GM19455 (cell line): ENCODE measurements at regions not wholly inside any gene's neighbourhood (a gene's known extent, or its start where the extent isn't known, plus 50 kb on each side); places are given as distances from the start of the nearest gene placed in this dataset.

Experiments
- ATAC-seq: cut with Tn5 transposase; IDR thresholded peaks from one replicate; pipeline ENCODE4 v1.9.1; 2021; ENCODE audit not compliant: unreplicated experiment

DNA sequence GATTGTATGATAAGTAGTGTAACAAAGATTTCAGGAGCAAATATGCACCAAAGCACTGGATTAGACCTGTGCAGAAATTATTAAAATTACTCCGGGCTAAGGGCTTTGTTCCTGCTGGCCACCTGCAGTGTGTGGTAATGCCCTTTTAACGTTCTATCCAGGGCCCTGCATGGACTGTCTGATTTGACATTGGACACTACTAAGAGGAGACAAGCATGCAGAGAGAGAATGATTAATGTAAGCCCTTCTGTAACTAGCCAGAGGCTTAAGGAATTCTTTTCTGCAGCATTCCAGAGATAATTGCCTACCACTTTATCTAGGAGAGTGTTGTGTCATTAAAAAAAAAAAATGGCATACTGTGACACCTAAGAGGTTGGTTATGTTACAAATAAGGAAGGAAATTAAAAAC is 117.0 kb downstream of the PCDH7 start:
- no peak for ATAC-seq

DNA sequence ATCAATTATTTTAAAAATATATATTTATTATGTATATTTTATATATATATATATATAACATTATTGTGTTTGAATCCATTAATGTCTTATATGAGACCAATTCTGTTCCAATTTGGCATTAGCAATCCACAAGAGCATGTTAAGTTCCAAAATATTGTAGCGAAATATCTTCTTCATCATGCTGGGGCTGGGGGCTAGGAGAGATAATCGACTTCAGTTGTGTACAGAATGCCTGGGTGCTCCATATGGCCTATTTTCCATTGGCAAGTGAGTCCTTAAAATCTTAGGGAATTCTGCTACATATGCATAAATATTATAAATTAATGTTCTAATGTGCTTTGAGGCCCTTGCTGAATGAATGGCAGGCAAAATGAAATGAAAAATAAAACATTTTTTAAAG is 117.7 kb downstream of the PCDH7 start:
- ATAC-seq: no peak

DNA sequence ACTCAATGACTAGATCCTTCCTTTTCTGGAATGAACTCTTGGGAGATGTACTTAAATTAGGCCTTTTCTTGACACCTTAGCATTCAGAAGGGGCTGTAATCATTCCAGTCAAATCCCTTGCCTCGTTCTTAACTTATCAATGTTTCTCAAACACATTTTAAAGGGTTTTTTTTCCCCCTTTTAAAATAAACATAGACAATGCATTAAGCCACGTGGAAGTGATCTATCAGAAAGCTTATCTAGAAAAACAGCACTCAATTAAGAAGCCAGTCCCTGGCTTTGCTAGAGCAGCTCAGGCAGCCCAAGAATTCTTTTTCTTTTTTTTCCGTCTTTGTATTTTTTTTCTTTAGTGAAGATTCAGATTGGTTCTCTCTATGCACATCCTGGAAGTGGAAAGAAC is 118.2 kb downstream of the PCDH7 start:
- no peak for ATAC-seq

DNA sequence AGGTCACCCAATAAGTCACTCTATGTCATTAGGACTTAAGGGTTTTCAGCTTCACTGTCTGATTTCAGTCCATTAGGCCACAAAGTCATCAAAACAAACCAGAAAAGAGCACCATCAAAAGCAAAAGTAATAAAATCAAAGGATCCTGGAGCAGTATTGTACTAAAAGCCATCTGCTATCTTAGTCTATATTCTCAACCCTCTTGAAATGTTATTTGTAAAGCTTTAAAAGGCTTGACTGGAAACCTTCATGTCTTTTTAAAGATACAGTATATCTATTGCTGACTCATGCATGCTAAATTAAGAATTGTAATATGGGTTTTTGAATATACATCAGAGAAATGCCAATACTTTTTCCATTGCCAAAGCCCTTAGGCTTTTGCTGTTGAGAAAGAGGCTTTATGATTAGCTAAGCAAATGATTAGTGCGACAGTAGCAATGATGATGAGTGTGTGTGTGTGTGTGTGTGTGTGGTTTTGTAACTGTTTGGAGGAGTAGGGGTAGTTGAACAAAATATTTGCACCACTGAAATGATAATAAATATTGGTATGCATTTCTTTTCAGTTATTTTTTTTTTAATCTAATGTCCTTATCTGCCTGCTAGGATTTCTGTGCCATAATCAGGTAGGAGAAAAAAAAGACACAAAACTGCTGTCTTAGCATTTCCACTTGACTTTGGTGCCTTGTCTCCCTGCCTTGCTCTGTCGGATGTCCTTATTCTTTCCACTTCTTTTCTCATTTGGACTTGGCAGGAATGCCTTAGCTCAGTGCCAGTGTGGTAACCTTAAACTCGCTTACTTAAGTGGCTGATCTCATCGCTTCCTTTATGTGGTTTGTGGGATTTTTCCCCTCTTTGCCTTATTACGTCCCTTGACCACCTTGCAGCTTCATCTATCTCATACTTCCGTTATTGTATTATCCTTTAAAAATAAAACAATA is 119.7 kb downstream of the PCDH7 start:
- ATAC-seq: no peak

DNA sequence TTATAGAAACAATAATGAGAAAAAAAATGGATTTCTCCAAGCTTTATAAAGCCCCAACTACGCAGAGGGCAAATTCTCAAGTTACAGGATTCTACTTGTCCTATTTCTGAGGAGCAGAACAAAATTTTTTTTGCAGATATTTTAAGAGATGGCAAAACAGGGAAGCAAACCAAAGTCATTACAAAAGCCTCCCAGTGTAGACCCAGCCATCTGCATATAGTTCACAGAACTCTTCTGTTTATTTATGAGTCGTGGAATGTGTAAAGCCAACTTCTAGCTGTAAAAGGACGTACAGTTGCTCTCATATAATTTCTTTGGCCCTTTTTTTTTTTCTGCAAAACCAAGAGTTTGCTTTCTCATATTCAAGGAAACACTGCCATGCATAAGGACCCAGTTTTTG is 120.4 kb downstream of the PCDH7 start:
- no peak for ATAC-seq

DNA sequence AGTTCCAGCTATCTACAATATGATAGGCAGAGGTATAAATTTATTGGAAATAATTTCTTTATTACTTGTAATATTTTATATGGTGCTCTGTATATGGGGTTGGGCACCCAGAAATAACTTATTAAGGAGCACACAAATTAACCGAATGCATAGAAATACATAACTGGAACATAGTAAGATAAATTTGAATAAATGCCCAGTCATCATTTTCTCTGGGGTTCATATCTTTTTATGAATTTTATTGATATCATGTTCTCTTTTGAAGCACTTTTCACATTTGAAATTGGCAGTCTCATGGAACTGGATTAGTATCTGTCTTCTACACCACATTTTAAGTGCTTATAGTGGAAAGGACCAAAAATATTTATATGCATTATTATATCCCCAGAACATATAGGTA is 122.0 kb downstream of the PCDH7 start:
- no peak for ATAC-seq

DNA sequence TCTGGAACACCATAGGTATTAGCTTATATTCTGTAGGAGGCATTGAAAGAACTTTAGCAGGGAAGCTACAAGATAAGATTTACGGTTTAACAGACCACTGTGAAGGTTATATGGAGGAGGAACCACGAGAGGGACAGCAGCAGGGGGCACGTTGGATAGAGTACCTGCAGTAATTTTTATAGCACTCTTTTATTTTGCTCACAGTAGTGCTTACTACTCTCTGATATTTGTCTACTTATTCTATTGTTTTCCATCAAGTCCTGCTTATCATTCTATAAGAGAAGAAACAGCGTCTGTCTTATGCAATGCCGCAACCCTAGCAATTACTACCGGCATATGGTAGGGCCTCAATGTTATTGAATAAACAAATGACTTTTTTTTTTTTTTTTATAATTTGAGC is 122.5 kb downstream of the PCDH7 start:
- no peak for ATAC-seq

DNA sequence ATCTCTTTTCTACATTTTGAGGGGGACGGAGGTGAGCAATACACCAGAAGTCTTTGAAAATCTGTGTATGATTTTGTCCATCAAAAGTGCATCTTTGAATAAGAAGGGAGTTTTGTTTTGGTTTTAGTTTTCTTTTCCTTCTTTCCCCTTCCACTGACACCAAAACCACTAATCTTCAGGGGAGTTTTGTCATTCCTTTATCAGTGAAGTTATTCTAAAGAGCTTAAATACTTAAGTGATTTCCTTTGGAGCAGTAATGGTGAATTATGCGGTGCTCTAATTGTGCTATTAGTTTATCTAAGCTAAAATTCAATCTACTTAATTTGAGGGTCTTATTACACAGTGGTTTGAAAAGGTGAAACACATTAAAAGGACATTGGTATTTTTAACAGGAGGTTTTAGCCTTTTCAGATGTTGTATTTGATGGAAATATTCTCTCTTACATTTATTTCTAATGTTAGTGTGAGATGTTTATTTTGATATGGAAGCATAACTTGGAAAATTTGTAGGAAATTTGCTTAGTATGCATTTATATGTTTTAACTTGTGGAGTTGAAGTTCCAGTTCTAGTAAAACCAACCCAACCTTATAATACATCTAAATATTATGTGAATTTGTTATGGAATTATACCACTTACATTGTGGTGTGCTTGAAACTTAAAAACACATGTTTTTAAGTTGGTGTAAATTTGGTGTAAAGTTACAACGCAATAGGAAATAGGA is 124.9 kb downstream of the PCDH7 start:
- no peak for ATAC-seq

DNA sequence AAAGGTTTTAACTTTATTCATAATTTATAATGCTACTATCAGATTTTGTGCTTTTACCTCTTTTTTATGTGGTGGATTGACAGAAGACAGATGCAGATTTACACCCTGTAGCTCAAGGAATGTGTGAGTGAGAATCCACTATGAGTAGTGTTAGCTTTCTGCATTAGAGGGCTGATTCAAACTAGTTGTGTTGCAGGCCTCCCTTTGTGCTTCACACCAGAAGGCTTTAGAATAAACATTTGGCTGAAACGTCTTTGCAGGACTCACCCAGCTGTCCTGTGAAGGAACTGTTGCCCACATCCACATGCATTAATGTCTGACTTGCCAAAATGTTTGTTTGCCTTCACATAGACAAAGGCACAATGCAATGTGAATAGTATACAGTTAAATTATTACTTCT is 127.0 kb downstream of the PCDH7 start:
- ATAC-seq: no peak

DNA sequence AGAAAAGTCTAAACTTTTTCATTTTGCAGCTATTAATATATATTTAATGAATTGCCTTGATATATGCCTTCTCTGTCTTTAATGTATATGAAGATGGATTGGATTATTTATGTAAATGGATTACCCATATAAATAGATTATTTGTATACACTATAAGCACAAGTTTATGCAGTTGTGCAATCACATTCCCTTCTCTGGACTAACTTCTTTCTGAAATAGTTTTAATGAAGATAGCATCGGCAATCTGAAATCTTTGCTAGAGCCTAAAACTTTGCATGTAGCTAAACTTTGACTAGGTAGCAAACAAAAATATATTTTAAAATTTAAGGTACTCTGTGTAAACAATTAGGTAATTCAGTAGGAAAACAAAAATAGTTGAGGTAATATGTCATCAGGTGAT is 127.8 kb downstream of the PCDH7 start:
- no peak for ATAC-seq

DNA sequence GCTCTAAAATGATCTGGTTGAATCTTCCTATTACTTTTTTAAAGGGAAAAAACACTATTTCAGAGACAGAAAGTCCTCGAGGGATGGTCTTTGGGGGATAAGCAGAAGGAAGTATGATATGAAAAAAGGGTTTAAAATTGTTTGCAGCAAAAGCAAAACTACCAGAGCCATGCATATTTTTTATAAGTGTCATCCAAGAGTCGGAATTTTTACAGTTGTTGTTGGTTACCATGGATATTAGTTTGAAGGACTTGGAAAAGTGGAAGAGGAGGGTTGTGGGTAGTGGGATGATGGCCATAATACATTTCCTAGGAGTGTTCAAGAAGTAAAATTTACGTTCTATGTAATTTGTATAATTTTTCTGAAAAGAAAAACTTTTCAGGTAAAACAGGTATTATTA is 134.4 kb downstream of the PCDH7 start:
- no peak for ATAC-seq

DNA sequence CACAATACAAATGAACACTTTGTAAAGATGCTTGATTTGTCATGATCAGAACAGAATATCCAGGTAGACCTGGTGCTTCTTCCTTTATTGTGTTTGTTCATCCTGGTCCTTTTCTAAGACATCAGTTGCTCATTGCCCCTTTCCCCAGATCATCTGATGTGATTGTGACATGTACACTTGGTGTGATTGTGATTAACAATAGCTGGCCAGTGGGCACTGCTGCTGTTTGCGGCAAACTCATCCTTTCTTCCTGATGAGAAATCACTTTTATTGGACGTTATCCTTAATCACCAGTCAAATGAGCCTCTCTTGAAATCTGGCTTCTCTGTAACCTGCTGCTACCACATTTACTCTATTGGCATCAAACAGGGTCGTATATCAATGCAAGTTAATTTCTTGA is 135.1 kb downstream of the PCDH7 start:
- ATAC-seq: no peak

DNA sequence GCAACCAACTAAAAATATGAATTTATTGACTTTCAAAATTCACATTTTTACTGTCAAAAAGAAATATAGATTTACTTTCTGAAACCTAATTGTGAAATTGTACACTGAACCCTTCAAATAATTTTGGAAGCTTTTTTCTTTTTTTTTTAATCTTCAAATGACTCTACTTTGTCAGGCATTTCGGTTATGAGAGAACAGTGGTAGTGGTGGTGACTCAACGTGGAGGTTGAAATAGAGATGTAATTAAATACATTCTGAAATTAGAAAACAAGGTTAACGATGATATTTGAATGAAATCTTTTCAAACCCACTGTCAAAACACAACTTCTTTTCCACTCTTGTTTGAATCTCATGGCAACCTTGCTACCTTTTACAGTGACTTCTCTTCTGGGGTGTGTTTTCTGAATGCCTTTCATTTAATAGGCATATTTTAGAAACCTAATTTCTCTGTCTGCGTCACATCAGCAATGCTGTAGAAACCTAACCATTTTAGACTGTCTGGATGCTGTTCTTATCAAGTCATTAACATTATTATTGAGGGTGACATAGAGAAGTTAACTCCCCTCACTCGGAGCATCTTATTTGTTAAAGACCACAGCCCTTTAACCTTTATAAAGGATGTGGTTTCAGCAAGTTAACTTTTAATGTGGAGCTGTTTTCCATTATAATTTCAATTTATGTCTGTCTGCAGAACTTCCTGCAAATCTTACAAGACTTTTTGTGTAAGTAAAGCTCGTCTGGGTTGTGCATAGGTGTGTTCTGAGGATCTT is 136.8 kb downstream of the PCDH7 start:
- ATAC-seq: no peak

DNA sequence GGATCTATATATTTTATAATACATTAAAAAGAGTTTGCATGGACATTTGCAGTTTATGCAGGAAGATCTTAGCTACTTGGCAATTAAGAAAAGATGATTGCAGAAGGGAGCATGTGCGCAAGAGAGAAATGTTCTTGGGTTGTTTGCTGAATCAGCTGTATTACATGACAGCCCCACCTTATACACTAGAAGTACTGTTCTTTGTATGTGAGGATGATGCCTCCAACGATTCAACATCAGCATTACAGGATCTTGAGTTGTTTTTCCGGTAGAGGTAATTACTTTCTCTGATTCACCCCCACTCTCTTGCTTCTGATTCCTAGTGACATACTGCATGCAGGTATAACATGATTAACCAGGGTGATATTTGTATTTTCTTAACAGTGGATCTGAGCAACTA is 140.8 kb downstream of the PCDH7 start:
- ATAC-seq: no peak

DNA sequence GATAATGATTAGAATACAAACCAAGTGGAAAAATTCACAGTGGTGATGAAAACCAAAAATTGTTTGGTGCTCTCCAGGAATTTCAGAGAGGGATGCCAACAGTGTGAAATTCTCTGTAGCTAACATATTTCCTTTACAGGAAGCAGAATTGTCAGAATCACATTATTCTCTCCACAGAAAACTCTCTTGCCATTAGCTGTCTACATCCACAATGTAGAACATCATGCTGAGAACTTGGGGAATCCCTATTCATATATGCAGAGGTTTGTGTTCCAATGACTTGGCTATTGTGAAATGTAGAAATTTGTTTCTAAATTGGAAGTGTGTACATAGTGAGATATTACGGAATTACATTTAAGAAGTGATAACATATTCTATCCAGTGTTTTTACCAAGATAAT is 142.0 kb downstream of the PCDH7 start:
- ATAC-seq: no peak

DNA sequence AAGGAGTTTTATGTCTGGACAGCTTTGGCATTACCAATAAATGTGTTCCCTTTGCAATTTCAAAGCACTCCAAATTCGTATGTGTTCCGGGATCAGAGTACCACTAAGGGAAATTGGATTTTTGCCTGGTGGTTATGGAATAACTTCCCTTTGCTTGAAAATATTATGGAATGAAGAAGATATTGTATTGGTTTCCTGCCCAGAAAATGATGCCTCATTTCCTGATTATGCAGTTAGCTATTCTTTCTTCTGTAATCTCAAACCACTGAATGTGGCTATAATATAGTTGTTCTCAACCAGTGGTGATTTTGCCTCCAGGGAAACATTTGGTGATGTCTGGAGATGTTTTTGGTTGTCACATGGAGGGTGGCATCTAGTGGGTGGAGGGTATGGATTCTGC is 142.9 kb downstream of the PCDH7 start:
- ATAC-seq: no peak

DNA sequence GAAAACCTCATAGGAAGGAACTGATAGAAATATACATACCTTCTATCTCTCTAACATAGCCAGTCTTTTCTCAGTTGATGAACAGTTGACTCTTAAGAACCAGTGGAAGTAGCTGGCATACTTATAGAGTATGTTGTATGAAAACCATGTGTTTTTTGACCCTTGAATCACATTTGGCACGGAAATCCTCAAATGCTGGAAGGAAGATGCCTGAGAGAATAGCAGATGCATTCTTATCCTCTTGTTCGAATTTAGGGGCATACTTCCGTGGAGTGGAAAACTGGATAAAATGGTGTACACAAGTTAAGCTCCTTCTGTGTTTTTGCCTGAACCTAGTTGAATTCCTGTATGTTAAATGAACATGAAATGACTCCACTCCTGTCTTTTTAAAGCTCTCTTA is 145.5 kb downstream of the PCDH7 start:
- ATAC-seq: no peak

DNA sequence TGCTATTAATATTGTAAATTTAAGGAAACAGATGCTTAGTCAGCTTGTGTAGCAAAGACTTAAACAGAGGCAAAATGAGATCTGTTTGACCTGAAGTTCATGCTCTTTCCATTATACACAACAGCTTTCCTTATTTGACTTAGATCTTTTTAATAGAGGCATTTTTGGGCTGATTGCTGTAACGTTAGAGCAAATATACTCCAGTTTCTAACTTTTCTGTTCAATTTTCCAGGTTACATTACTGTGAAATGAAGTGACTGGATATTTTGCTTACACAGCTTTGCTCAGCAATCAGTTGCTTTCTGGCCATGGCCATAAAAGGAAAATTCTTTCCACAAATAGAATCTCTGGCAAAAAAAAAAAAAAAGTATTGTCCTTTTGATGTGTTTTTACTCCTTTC is 146.2 kb downstream of the PCDH7 start:
- ATAC-seq: no peak

DNA sequence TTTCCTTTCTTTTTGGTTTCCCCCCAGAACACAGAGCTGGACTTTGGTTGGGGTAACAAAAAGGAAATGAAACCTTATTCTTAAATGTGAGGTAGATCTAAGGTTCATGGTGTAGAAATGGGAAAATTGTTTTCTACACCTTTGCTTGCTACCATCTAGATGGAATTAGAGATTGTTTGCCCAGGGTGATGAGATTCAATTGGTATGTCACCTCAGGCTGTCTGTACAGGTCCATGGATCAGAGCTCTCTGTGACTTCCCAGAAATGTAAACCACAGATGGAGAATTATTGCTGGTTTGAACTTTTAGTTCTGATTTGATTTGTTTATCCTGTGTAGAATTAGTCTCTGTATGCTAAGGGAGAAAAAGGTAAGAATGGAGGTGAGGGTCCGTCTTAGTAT is 146.7 kb downstream of the PCDH7 start:
- no peak for ATAC-seq

DNA sequence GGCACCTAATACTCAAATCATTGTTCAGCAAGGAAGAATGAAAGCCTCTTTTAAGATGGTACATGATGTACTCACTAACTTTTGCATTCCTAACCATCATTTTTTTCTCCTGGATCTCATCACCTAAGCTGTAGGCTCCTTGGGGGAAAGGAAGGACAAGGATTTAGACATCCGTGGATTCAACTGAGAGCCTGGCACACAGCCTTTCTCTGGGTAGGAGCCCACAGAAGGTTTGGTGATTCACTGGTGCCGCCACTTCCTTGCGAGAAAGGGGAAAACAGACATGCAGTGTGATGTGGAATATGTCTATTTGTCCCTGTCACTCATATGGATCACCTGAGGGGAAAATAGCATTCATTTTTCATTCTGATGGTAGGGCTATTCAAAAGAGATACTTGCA is 147.3 kb downstream of the PCDH7 start:
- no peak for ATAC-seq

DNA sequence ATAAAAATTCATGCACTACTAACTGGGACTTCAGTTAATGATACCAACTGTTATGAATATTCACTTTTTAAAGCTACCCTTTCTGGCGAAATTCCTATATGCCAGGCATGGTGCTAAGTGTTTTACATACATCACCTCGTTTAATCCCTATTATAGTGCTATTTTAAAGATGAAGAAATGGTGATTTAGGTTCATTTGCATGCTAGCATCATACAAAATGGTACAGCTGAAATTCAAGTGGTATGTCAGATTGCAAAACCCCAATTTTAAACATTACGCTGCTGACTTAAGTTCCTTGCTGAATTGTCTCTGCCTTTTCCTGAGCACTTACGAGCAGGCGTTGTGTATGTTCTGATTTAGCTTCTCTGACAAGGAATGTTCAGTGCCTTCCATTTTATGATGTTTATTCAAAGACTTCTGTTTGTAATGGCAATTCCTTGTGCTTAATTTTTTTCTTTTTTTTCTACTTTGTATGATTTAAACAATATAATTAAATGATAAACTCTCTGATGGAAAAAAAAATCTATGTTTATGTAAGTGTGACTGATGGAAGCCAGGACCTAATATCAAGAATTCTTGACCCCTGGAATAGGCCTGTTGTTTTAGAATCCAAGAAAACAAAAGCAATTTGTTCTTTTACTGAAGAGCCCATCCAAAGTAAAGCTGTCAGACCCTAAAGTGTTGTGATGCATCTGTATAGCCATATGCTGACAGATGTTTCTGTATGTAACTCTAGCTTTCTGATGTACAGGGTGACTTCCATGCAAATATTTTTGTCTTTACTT is 148.1 kb downstream of the PCDH7 start:
- no peak for ATAC-seq
